Activated T-helper 17 cell treated with anti-CD3 and anti-CD28 coated beads, Interleukin-2, amount 50 U/mL, for 72 hours (primary cell): ENCODE measurements at regions not wholly inside any gene's neighbourhood (a gene's known extent, or its start where the extent isn't known, plus 50 kb on each side); places are given as distances from the start of the nearest gene placed in this dataset.

Experiments
- ATAC-seq: fragments of 150-1000 bp; cut with Tn5 transposase; replicated peaks from 2 replicates; pipeline ENCODE4 v1.10.0; 2021; ENCODE audit warnings: mild to moderate bottlenecking, moderate library complexity
- H3K27ac Mint-ChIP-seq: one replicate; pipeline ENCODE4 v1.8.0; 2022; ENCODE audit warnings: mixed read lengths
- H3K27me3 Mint-ChIP-seq: one replicate; pipeline ENCODE4 v1.8.0; 2022; ENCODE audit warnings: mixed read lengths
- H3K36me3 Mint-ChIP-seq: one replicate; pipeline ENCODE4 v1.8.0; 2022; ENCODE audit warnings: low read depth, mild to moderate bottlenecking, mixed read lengths
- H3K4me1 Mint-ChIP-seq: one replicate; pipeline ENCODE4 v1.8.0; 2022; ENCODE audit warnings: mixed read lengths
- H3K4me3 Mint-ChIP-seq: one replicate; pipeline ENCODE4 v1.8.0; 2022; ENCODE audit warnings: mild to moderate bottlenecking, mixed read lengths
- H3K9me3 Mint-ChIP-seq: one replicate; pipeline ENCODE4 v1.8.0; 2022; ENCODE audit warnings: mixed read lengths

DNA sequence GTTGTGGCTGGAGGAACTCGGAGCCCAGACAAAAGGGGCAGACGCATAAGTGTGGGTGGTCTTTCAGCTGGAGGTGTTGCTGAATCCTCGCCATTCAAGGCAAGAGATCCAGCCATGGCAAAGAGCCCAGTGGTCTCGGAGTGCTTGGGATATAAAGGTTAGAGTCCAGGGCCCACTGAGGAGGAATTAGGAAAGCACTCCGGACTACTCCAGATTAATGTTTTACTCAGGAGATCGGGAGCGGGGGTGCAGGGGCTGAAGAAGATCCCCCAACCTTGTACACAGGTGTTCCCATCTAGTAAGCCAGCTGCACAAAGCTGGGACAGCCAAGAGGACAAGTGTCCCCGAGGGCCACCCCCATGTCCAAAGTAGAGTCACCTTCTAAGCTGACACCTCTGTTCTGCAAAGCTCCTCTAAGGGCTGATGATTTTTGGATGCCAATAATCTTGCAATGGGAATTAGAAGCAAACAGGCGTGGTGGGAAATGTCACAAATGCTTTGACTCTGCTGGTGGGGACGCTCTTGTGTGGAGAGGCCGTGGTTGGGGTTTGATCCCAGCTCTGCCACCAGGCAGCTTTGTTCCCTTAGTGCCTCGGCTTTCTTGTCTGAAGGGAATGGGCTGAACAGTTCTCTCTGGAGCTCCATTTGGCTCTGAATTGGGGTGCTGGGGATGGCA is 194.3 kb upstream of the SOX1 start:
- Mint-ChIP-seq H3K4me1 (no peaks in the 10 kb centered on the region), H3K27ac (no peak overlapping the region), H3K27me3 (peaks cover 6% of the 10 kb centered on the region), H3K36me3 (no peaks in the 10 kb centered on the region), H3K9me3 (peaks cover 7% of the 10 kb centered on the region), H3K4me3 (no peak overlapping the region)
- ATAC-seq: no peak

DNA sequence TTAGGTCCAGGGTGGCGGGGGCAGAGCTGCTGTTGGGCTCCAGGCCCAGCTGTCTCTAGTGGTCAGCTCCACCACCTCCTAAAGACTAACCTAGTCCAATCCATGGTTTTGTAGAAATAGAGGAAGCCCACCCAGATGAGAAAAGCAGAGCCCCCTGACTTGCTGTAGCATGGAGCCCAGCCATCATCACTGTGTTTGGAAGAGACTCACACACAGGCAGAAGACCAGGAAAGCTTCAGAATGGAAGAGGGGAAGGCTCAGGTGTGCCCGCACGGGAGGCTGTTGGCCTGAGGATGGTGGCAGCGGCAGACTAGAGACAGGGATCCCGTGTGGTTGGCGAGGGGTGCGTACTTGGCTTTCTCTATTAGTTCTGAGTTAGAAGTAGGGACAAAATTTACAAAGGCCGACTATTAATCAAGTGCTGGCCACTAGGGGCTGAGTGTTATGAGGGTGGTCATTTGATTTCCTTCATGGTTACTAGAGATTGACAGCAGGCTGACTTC is 193.2 kb upstream of the SOX1 start:
- no peaks in the 10 kb centered on the region for H3K9me3 Mint-ChIP-seq
- ATAC-seq: no peak
- no peak overlapping the region for H3K27ac Mint-ChIP-seq
- peaks cover 6% of the 10 kb centered on the region for H3K27me3 Mint-ChIP-seq
- no peaks in the 10 kb centered on the region for H3K4me1 Mint-ChIP-seq
- no peaks in the 10 kb centered on the region for H3K36me3 Mint-ChIP-seq
- no peak overlapping the region for H3K4me3 Mint-ChIP-seq

DNA sequence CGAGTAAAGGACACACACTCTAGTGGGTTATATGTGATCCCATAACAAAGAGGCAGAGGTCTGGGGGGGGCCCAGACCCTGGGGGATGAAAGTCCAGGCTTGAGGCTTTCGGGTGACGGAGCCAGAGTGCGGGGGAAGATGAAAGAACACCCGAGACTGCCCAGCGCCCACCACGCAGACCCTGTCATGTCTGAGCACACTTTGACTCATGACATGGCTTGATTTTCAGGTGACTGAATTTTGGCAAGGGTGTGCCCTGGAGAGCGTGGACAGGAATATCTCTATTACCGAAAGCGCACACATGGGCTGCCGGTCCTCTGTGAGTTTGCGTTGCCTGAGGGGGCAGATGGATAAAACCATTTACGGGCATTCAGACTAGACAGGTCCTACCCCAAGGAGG is 192.0 kb upstream of the SOX1 start:
- H3K36me3 Mint-ChIP-seq: no peaks in the 10 kb centered on the region
- no peak overlapping the region for H3K4me3 Mint-ChIP-seq
- H3K9me3 Mint-ChIP-seq: no peaks in the 10 kb centered on the region
- peaks cover 6% of the 10 kb centered on the region for H3K27me3 Mint-ChIP-seq
- ATAC-seq: no peak
- no peak overlapping the region for H3K27ac Mint-ChIP-seq
- no peaks in the 10 kb centered on the region for H3K4me1 Mint-ChIP-seq

DNA sequence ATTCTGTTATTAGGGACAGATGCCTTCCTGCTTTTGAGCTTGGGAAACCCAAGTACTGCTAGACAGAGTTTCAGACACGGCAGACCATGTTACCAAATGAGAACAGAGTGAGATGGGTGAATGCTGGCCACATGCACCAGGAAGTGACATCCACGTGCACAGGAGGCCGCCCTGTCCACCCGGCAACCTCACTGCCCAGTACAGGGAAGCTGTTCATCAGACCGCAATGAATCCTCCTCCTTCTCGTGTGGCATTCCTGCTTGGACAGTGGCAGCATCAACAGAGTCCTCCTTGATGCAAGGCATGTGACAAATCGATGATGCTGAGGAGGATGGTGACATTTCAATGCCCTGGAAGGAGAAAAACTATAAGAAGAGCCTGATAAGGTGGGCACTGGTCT is 191.0 kb upstream of the SOX1 start:
- H3K36me3 Mint-ChIP-seq: no peaks in the 10 kb centered on the region
- no peak for ATAC-seq
- H3K27ac Mint-ChIP-seq: no peak overlapping the region
- no peaks in the 10 kb centered on the region for H3K4me1 Mint-ChIP-seq
- no peak overlapping the region for H3K4me3 Mint-ChIP-seq
- H3K9me3 Mint-ChIP-seq: no peaks in the 10 kb centered on the region
- H3K27me3 Mint-ChIP-seq: peaks cover 5% of the 10 kb centered on the region

DNA sequence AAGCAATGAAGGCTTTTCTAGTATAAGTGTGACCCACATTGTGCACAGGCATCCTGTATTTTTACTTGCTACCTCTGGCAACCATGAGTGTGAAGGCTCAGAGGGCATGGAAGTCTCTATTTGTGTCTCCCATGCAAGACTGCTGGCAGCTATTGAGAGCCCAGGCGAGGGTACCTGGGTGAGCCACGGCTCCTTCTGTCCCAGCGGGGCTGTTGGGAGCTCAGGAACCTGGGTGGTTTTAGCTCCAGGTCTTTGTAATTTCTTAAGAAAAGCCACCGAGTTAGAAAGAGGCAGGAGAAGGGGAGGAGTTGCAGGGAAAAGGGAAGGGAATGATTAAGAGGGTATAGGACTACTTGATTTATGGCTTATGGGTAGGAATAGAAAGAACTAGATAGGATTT is 190.4 kb upstream of the SOX1 start:
- no peaks in the 10 kb centered on the region for H3K9me3 Mint-ChIP-seq
- H3K4me1 Mint-ChIP-seq: no peaks in the 10 kb centered on the region
- ATAC-seq: no peak
- H3K4me3 Mint-ChIP-seq: no peak overlapping the region
- no peaks in the 10 kb centered on the region for H3K36me3 Mint-ChIP-seq
- H3K27me3 Mint-ChIP-seq: peaks cover 3% of the 10 kb centered on the region
- H3K27ac Mint-ChIP-seq: no peak overlapping the region

DNA sequence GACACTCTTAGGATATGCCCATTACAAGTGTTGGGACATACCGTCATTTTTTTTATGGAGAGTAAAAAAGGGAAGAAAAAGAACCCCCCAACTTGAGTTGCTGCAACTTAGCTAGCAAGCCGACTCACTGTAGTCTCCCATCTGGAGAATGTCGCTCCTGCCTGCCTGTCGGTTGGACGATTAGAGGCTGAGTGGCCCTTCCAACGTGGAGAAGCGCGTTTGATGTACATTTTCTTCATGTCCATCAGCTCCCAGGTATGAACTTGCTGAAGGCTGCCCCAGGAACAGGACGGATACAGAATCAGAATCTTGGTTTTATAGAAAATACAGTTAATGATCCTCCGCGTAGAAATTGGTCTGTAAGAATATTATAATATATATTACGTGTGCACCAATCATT is 189.0 kb upstream of the SOX1 start:
- H3K27ac Mint-ChIP-seq: no peak overlapping the region
- no peaks in the 10 kb centered on the region for H3K9me3 Mint-ChIP-seq
- H3K4me1 Mint-ChIP-seq: no peaks in the 10 kb centered on the region
- no peak for ATAC-seq
- no peak overlapping the region for H3K4me3 Mint-ChIP-seq
- no peaks in the 10 kb centered on the region for H3K36me3 Mint-ChIP-seq
- peaks cover 4% of the 10 kb centered on the region for H3K27me3 Mint-ChIP-seq

DNA sequence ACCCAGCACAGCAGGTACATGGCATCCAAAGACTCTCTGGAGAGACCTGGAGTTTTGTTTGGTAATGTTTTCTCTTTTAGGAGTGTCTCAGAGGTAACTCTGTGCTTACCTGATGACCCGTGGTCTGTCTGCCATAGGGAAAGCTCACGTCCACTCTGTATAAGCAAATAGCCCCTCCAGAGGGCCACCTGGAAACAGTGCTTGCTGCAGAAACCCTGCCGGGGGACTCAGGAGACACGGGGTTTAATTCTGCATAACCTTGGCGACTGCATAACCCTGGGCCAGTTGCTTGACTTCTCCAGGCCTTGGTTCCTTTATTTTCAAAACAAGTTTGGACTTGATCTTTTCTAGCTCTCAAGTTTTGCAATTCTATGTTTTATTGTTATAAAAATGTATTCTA is 187.2 kb upstream of the SOX1 start:
- Mint-ChIP-seq H3K4me3 (no peak overlapping the region), H3K4me1 (no peaks in the 10 kb centered on the region), H3K36me3 (no peaks in the 10 kb centered on the region), H3K27ac (no peak overlapping the region), H3K27me3 (peaks cover 3% of the 10 kb centered on the region), H3K9me3 (no peaks in the 10 kb centered on the region)
- ATAC-seq: no peak

DNA sequence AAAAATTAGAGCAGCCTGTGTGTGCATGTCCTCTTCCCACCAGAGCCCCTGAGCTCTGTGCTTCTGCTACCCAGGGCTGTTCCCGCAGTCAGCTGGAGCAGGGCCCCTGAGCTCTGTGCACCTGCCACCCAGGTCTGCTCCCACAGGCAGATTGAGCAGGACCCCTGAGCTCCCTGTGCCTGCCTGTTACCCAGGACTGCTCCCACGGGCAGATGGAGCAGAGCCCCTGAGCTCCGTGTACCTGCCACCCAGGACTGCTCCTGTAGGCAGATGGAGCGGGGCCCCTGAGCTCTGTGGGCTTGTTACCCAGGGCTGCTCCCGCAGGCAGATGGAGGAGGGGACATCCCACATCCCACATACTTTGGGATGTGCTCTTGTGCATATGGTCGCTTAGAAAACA is 186.8 kb upstream of the SOX1 start:
- Mint-ChIP-seq H3K27me3 (peaks cover 3% of the 10 kb centered on the region), H3K36me3 (no peaks in the 10 kb centered on the region)
- no peak for ATAC-seq

DNA sequence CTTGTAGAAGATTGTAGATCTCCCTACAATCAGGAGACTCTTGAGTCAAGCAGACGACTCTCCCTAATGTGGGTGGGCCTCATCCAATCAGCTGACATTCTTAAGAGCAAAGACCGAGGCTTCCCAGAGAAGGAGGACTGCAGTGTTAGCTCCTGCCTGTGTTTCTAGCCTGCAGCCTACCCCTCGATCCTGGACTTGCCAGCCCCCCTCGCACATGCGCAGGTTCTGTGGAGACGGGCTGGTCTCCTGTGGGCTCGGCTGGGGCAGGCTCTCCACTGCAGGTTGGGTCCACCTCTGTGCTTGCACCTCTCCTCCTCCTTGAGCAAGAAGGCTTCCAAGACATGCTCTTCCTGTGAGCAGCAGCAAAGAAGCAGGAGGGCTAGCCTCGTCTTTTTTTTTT is 185.2 kb upstream of the SOX1 start:
- H3K4me1 Mint-ChIP-seq: no peaks in the 10 kb centered on the region
- peaks cover 3% of the 10 kb centered on the region for H3K27me3 Mint-ChIP-seq
- no peak for ATAC-seq
- no peaks in the 10 kb centered on the region for H3K36me3 Mint-ChIP-seq
- no peak overlapping the region for H3K4me3 Mint-ChIP-seq
- no peaks in the 10 kb centered on the region for H3K9me3 Mint-ChIP-seq
- H3K27ac Mint-ChIP-seq: no peak overlapping the region

More for the DNA sequence above, 186.8 kb upstream of the SOX1 start:
- Mint-ChIP-seq H3K27ac (no peak overlapping the region), H3K4me1 (no peaks in the 10 kb centered on the region), H3K9me3 (no peaks in the 10 kb centered on the region), H3K4me3 (no peak overlapping the region)

DNA sequence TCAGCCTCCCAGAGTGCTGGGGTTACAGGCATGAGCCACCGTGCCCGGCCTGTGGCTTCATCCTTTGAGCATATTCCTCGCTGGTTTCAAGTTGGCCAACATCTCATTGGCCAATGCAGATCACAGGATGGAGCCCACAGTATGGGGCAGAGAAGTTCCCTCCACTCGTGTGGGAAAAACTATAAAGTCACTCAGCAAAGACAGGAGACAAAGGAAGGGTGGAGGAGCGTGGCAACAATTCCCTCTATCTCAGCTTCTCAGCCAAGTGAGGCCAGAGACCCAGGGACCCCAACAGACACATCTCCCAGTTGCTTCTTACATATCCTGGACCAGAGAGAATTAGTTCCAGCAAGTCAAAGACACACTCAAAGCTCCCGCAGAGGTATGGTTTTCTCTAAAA is 184.6 kb upstream of the SOX1 start:
- no peak for ATAC-seq
- Mint-ChIP-seq H3K4me1 (no peaks in the 10 kb centered on the region), H3K27ac (no peak overlapping the region), H3K4me3 (no peak overlapping the region), H3K9me3 (no peaks in the 10 kb centered on the region), H3K36me3 (no peaks in the 10 kb centered on the region), H3K27me3 (peaks cover 6% of the 10 kb centered on the region)

DNA sequence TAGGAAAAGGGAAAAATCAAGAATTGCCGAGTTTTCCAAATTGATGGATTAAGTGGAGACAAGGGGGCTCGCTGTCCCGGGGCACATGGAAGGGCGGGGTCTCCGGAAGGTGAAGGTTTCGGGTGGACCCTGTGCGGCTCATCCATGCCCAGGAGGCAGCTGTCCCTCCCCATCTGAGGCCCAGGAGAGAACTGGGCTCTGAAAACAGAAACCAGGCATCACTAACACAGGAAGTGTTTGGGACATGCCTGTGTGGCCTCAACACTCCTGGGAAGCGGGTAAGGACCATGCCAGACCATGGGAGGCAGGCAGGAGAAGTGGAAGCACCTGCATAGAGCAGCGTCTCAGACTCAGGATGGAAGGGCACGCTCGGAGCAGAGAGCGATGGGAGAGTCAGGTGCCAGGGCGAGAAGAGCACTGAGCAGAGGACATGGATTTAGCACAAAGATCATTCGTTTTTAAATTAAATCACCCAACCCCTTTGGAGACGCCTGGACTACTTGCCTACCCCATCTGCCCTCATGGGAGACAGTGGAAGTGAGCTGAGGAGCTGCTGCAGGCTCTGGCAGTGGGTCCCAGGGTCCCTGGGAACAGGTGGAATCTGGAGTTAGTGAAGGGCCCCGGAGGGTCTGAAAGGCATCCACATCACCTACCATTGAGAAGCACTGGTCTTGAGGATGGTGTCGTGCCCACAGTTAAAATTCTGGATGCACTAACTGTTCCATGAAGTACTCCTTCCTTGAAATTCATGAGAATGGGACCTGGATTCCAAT is 183.2 kb upstream of the SOX1 start:
- no peaks in the 10 kb centered on the region for H3K4me1 Mint-ChIP-seq
- peaks cover 6% of the 10 kb centered on the region for H3K27me3 Mint-ChIP-seq
- H3K27ac Mint-ChIP-seq: no peak overlapping the region
- H3K9me3 Mint-ChIP-seq: no peaks in the 10 kb centered on the region
- ATAC-seq: no peak
- H3K4me3 Mint-ChIP-seq: no peak overlapping the region
- H3K36me3 Mint-ChIP-seq: no peaks in the 10 kb centered on the region

DNA sequence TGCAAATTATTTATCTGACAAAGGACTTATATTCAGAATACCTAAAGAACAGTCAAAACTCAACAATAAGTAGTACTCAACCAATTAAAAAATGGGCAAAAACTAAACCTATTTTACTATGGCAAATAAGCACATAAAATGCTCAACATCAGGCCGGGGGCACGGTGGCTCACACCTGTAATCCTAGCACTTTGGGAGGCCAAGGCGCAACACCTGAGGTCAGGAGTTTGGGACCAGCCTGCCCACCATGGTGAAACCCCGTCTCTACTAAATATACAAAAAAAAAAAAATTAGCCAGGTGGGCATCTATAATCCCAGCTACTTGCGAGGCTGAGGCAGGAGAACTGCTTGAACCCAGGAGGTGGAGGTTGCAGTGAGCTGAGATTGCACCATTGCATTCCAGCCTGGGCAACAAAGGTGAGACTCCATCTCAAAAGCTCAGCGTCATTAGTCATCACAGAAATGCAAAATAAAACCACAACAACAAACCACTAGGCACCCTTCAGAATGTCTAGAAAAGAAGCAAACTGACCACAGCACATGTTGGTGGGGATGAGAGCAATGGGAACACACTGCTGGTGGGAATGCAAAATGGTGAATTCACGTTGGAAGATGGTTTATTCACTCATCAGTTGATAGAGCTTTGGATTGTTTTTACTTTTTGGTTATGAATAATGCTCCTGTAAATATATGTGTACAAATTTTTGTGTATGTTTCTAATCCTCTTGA is 180.6 kb upstream of the SOX1 start:
- no peaks in the 10 kb centered on the region for H3K9me3 Mint-ChIP-seq

DNA sequence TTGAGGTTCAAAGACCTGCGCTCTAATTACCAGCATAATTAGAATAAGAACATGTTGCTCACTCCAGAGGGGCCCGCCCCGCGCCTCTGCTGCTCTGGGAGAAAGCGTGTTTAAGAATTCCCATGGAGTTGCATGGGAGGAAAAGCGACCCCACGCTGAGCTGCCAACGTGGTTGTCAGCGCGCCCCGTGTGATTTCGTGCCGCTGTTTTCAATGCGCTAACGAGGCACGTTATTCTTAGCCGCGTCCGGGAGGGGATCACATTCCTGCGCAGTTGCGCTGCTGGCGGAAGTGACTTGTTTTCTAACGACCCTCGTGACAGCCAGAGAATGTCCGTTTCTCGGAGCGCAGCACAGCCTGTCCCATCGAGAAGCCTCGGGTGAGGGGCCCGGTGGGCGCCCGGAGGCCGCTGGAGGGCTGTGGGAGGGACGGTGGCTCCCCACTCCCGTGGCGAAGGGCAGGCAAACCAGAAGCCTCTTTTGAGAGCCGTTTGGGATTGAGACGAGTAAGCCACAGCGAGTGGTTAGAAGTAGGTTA is 173.8 kb upstream of the SOX1 start:
- Mint-ChIP-seq H3K36me3 (no peaks in the 10 kb centered on the region), H3K4me3 (no peak overlapping the region), H3K4me1 (no peaks in the 10 kb centered on the region), H3K27me3 (peaks cover 43% of the 10 kb centered on the region), H3K9me3 (no peaks in the 10 kb centered on the region), H3K27ac (no peak overlapping the region)
- ATAC-seq: no peak

More for the DNA sequence above, 180.6 kb upstream of the SOX1 start:
- Mint-ChIP-seq H3K27me3 (peaks cover 17% of the 10 kb centered on the region), H3K4me3 (no peak overlapping the region), H3K27ac (no peak overlapping the region), H3K36me3 (no peaks in the 10 kb centered on the region), H3K4me1 (no peaks in the 10 kb centered on the region)
- no peak for ATAC-seq

DNA sequence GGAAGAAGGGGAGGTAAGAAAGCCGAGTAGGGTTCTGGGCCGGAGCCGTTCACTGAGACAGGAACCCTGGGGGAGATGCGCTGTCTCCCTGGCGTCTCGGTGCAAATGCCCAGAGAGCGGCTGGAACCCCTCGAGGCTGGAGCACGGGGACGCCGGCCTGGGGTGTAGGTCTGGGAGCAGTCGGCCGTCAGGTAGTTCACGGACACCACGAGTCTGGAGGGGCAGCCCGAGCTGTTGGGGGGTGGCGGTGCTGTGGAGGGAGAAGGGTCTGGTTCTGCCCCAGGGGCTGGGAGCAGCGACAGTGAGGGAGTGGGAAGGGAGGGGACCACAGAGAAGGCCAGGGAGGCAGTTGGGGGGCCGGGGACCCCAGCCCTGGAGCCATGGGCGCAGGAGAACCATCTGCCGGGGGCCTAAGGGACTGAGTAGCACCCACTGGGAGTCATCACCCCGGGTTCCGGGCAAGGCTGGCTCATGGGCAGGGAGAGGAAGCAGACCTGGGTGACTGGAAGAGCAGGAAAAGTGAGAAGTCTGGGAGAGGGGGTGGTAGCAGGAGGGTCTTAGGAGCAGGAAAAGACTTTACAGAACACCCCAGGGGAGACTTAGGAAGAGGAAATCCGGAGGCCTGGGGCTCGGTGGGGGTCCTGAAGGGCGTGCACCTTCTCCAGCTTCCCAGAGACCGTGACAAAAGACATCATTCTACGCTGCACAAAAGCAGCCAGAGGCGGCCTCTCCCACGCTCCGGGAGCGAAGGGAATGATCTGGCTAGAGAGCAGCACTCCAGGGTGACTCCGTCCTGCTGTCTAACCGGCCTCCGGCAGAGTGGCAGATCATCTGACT is 173.1 kb upstream of the SOX1 start:
- Mint-ChIP-seq H3K4me1 (no peaks in the 10 kb centered on the region), H3K9me3 (no peaks in the 10 kb centered on the region), H3K4me3 (no peak overlapping the region), H3K36me3 (no peaks in the 10 kb centered on the region), H3K27ac (no peak overlapping the region), H3K27me3 (peaks cover 43% of the 10 kb centered on the region)
- ATAC-seq: no peak
